GM12874 (cell line): ENCODE measurements at regions not wholly inside any gene's neighbourhood (a gene's known extent, or its start where the extent isn't known, plus 50 kb on each side); places are given as distances from the start of the nearest gene placed in this dataset.

Source experiments
- TF ChIP-seq, protein P1 (sequence below): IDR thresholded peaks from 2 replicates; pipeline ENCODE4 v1.5.1; 2011; ENCODE audit warnings: low read depth, mild to moderate bottlenecking, control low read depth, low read length, moderate library complexity; ENCODE audit not compliant: insufficient read depth

DNA sequence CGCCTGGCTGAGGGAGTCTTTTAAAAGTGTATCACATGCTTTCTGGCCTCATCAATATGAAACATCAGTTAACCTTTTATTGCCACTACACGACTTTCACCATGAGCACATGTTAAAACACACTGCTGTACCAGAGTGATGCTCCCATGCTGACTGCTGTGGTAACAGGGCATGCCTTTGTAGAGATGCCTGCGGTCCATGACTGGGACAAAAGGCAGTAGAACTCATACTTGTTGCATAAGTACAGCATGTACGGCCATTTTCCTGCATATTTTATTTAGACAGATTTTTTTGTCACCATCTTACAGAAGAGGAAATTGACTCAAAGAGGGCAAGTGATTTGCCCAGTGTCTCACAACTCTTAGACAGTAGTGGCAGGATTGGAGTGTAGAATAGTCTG, 105.7 kb upstream of the ADAMTSL1 start:
- TF ChIP-seq, protein P1, sequence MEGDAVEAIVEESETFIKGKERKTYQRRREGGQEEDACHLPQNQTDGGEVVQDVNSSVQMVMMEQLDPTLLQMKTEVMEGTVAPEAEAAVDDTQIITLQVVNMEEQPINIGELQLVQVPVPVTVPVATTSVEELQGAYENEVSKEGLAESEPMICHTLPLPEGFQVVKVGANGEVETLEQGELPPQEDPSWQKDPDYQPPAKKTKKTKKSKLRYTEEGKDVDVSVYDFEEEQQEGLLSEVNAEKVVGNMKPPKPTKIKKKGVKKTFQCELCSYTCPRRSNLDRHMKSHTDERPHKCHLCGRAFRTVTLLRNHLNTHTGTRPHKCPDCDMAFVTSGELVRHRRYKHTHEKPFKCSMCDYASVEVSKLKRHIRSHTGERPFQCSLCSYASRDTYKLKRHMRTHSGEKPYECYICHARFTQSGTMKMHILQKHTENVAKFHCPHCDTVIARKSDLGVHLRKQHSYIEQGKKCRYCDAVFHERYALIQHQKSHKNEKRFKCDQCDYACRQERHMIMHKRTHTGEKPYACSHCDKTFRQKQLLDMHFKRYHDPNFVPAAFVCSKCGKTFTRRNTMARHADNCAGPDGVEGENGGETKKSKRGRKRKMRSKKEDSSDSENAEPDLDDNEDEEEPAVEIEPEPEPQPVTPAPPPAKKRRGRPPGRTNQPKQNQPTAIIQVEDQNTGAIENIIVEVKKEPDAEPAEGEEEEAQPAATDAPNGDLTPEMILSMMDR = no peak

DNA sequence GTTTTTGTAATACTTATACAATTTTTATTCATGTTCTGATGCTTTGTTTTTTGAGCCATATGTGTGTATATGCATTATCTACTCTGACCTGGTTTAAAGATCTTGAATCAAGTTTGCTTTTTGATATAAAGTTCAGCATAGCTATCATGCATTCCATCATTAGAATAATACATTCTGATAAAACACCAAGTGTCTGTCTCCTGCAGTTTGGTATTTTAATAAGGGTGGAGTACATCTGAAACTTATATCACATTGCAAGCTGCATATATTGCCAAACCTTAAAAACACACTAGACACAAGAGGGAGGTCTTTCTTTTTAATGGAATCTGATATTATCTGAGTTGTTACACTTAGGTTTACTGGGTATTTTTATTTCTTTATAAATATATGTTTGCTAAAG, 102.8 kb upstream of the ADAMTSL1 start:
- TF ChIP-seq, protein P1 = no peak

DNA sequence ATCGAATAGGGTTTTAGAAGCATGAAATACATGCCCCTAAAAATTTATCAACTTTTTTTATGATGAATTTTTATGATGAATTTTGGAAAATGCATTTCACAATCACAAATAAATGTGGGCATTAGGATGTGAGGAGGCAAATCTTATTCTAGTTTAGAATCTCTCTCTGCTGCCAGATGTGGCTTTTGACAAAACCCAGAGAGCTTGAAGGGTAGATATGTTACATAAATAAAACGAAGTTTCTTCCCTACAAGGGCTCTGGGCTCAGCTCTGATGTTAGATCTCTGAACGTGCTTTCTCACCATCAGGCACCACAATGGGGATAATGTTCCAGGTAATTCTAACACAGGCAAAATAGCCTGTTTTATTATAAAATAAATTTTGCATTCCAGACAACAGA, 102.3 kb upstream of the ADAMTSL1 start:
- TF ChIP-seq, protein P1 = no peak

DNA sequence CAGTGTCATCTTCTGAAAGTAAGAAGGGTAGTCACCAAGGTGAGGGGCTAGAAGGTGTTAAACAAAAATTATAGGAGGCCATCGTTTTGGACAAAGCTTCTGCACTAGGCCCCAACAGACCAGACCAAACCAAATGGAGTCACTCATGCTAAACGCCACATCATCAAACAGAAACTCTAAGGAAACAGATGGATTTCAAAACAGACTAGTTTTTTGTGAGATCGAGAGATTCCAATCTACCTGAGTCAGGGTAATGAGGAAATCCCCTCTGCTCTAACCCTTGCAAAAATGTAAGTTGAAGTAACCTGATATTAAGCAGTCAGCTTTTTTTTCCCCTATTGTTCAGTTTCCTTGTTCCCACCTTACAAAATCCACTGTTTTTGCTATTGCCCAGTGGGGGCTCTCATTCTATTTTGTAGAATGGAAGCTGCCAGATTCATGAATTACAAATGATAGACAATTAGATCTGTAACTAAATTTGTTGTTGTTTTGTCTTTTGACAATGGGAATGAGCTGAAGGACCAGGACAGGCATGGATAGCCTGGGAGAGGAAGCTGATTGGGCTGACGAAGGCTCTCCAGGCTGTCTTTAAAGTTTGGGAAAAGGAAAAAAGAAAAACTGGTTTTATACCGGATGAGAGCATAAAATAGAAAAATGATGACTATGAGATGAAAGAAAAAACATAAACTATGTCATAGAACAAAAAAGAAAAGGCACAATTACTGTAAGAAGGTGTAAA, 94.7 kb upstream of the ADAMTSL1 start:
- TF ChIP-seq, protein P1 = no peak

DNA sequence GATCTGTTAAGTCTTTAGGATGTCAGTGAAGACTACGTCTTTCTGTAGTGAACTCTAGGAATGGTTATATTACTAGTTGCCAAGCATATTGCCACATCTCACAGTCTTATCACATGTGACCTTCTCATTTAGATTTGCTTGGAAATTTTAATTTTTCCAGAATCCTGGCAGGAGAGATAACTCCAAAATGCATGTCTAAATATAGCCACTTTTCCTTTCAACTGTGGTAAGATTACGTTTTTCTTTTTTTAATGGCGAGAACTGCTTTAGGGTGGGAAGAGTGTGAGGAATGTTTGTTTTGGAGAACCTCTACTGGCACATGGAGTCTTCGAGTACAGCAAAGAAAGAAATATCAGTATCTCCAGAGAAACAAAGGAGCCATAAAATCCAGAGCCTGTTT, 91.7 kb upstream of the ADAMTSL1 start:
- TF ChIP-seq, protein P1 = no peak

DNA sequence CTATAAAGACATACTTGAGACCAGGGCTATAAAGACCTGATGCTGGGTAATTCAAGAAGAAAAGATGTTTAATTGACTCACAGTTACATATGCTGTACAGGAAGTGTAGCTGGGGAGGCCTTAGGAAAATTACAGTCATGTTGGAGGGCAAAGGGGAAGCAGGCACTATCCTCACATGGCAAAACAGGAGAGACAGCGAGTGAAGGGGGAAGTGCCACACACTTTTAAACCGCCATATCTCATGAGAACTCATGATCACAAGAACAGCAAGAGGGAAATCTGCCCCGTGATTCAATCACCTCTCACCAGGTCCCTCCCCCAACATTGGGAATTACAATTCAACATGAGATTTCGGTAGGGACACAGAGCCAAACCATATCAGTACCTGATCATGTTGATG, 89.9 kb upstream of the ADAMTSL1 start:
- TF ChIP-seq, protein P1 = no peak

DNA sequence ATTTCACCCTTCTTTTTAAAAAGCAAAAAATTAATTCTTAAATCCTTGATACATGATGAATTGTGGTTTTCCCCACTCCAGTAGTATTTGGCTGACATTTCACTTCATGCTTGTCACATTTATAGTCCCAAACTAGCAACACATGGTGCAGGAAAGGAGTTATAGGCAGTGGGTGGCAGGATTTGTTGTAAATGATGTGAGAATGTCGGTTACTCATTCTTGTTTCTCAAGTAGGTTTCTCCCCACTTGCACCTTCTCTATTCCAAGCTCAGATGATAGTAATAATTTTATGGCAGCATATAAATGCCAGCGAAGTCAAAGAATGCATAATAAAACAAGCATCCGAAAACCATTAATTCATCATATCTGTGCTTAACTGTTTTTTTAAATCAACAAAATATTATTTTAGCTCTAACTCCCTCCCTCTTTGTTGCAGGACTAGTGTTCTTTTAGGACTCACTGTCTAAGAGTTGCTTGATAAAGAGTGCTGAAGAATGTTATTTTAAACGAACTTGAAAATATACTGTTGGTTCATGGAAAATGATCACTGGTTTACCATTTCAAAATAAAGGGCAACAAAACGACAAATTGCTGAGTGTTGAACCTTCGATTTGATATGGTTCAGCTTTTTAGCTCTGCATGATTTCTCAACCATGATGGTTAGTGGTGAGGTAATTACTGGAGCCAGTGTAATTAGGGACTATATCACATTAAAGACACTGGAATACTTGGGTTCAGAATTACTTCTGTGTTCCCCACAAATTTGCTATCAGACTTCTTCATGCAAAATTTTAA, 88.1 kb upstream of the ADAMTSL1 start:
- TF ChIP-seq, protein P1 = no peak
